22Rv1 (cell line): ENCODE measurements at regions not wholly inside any gene's neighbourhood (a gene's known extent, or its start where the extent isn't known, plus 50 kb on each side); places are given as distances from the start of the nearest gene placed in this dataset.

Experiments used
- ZFX ChIP-seq: fragments of 450-650 bp; IDR thresholded peaks from 2 replicates; pipeline ENCODE4 v1.6.1; 2017; ENCODE audit warnings: antibody characterized with exemption, borderline replicate concordance
- TF ChIP-seq, protein P1 (sequence below): fragments of 450-650 bp; IDR thresholded peaks from 2 replicates; pipeline ENCODE4 v1.5.1; 2017; ENCODE audit warnings: mild to moderate bottlenecking

DNA sequence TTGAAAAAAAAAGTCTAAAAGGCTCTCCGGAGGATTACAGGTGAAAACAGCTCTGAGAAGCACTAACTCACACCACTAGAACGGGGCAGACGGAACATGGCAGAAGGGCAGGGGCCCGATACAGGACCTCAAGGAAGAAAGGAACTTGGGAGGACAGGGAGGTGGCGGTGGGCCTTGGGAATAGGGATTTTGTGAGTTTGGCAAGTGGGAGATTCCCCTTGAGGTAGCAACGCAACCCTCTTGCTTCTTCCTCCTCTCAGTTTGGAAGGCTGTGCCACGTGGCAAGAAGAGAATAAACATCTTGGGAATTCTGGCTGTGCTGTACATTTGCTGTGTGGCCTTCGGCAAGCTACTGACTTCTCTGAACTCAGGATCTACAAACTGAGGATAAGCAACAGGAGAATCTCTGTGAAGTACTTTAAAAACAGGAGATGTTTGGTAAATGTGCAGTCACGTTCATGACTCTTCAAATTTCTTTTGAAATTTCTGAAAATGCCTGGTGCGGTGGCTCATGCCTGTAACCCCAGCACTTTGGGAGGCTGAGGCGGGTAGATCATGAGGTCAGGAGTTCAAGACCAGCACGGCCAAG, 220.8 kb downstream of the BCAS1 start:
- TF ChIP-seq, protein P1, sequence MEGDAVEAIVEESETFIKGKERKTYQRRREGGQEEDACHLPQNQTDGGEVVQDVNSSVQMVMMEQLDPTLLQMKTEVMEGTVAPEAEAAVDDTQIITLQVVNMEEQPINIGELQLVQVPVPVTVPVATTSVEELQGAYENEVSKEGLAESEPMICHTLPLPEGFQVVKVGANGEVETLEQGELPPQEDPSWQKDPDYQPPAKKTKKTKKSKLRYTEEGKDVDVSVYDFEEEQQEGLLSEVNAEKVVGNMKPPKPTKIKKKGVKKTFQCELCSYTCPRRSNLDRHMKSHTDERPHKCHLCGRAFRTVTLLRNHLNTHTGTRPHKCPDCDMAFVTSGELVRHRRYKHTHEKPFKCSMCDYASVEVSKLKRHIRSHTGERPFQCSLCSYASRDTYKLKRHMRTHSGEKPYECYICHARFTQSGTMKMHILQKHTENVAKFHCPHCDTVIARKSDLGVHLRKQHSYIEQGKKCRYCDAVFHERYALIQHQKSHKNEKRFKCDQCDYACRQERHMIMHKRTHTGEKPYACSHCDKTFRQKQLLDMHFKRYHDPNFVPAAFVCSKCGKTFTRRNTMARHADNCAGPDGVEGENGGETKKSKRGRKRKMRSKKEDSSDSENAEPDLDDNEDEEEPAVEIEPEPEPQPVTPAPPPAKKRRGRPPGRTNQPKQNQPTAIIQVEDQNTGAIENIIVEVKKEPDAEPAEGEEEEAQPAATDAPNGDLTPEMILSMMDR, result no peak
- TF ChIP-seq ZFX, result no peak
